ENCODE measurements at regions not wholly inside any gene's neighbourhood (a gene's known extent, or its start where the extent isn't known, plus 50 kb on each side); places are given as distances from the start of the nearest gene placed in this dataset.

GRCh38 chr2:144578099-144578498 lies 58.2 kb upstream of the ZEB2 start:
- Histone ChIP-seq H3K9ac (ENCODE audit: low read depth, low read length) (no peak overlapping the region), H3K9me3 (ENCODE audit: control insufficient read depth, insufficient read depth, low read length) (no peaks in the 10 kb centered on the region), H3K4me1 (ENCODE audit: insufficient read depth, low read length) (peaks cover 16% of the 10 kb centered on the region), H3K36me3 (ENCODE audit: insufficient read depth, low read length) (no peaks in the 10 kb centered on the region)

GRCh38 chr2:144572977-144573376 lies 53.1 kb upstream of the ZEB2 start:
- peaks cover 4% of the 10 kb centered on the region; the same call in 1 of the 2 replicates for H3K4me1 ChIP-seq (ENCODE audit: insufficient read depth, low read length)
- H3K9ac ChIP-seq (ENCODE audit: low read depth, low read length), result no peak overlapping the region
- no peaks in the 10 kb centered on the region for H3K9me3 ChIP-seq (ENCODE audit: control insufficient read depth, insufficient read depth, low read length)
- no peaks in the 10 kb centered on the region for H3K36me3 ChIP-seq (ENCODE audit: insufficient read depth, low read length)

DNA sequence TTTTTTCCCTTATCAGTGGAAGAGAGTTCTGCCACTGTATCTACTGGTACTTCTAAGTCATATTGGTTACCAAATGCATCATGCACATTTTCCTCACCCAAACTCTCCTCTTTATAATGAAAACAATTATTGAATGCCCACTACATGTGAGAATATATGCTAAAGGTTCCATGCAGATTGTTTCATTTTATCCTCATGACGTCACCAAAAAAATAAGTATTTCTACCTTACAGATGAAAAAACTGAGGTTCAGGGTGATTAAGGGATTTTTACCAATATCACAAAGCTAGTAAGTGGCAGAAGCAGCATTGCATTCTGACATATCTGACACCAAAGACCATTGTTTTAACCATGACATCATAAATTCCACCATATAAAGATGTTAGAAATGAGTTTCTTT lies 51.9 kb upstream of the ZEB2 start:
- peaks cover 4% of the 10 kb centered on the region; the same call in 1 of the 2 replicates for H3K4me1 ChIP-seq (ENCODE audit: insufficient read depth, low read length)
- no peaks in the 10 kb centered on the region for H3K9me3 ChIP-seq (ENCODE audit: control insufficient read depth, insufficient read depth, low read length)
- H3K36me3 ChIP-seq (ENCODE audit: insufficient read depth, low read length), result no peaks in the 10 kb centered on the region
- H3K9ac ChIP-seq (ENCODE audit: low read depth, low read length), result no peak overlapping the region

DNA sequence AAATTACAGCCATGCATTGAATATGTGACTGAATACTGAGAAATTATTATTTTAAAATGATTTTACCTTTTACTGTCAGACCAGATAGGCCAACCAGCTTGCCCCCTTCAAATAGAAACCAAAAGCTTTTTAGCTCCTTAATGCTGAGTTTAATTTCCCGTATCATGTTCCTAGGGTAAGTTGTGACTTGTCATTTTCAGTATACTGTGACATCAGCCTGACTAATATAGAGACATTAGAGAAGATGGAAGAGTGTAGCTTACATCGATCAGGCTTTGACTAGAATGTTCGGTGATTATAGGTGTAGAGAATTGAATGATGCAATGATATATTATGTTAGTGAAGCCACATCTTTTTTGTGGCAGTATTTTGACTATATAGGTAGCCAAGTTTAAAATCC lies 50.6 kb upstream of the ZEB2 start:
- Histone ChIP-seq H3K4me1 (ENCODE audit: insufficient read depth, low read length) (peaks cover 4% of the 10 kb centered on the region; the same call in 1 of the 2 replicates), H3K36me3 (ENCODE audit: insufficient read depth, low read length) (no peaks in the 10 kb centered on the region), H3K9ac (ENCODE audit: low read depth, low read length) (no peak overlapping the region), H3K9me3 (ENCODE audit: control insufficient read depth, insufficient read depth, low read length) (no peaks in the 10 kb centered on the region)
